Upper lobe of right lung (tissue), 1 donor: ENCODE measurements at regions not wholly inside any gene's neighbourhood (a gene's known extent, or its start where the extent isn't known, plus 50 kb on each side); places are given as distances from the start of the nearest gene placed in this dataset.
"Not testable (repeated sequence)": the region's sequence is repeated elsewhere in the genome, so short reads cannot be mapped to it uniquely, and the experiment has no call there.

ENCODE experiments used
- ATAC-seq: fragments of 200-7000 bp; cut with Tn5 transposase; one replicate; pipeline ENCODE4 v1.9.1; 2020; ENCODE audit warnings: mild to moderate bottlenecking, moderate library complexity
- DNase-seq: peaks from one replicate; pipeline ENCODE4 v3.0.0-alpha.2; 2020
- H3K27ac ChIP-seq: fragments of 200-600 bp; one replicate; pipeline ENCODE4 v1.8.0; 2022
- H3K27me3 ChIP-seq: fragments of 200-600 bp; one replicate; pipeline ENCODE4 v1.8.0; 2022; ENCODE audit warnings: mild to moderate bottlenecking
- H3K36me3 ChIP-seq: fragments of 200-600 bp; one replicate; pipeline ENCODE4 v1.8.0; 2022
- H3K4me1 ChIP-seq: fragments of 200-600 bp; one replicate; pipeline ENCODE4 v1.8.0; 2022
- H3K4me3 ChIP-seq: fragments of 200-600 bp; one replicate; pipeline ENCODE4 v1.8.0; 2022; ENCODE audit warnings: mild to moderate bottlenecking
- H3K9me3 ChIP-seq: fragments of 200-600 bp; one replicate; pipeline ENCODE4 v1.8.0; 2022
- intact Hi-C: fragments of 100-400 bp; cut with DNase I; formaldehyde crosslinking; loops from one replicate; pipeline ENCODE4 v1.11.0; 2022
- TF ChIP-seq, protein P1 (sequence below): fragments of 200-600 bp; IDR thresholded peaks from one replicate; pipeline ENCODE4 v1.8.0; 2022; ENCODE audit warnings: antibody characterized with exemption
- donor health status: DM: no; HTN: yes; CAD: no; lungs with severe emphysema.

- ATAC-seq (no peak), DNase-seq (no peak)
- no peaks in the 10 kb centered on the region for H3K36me3 ChIP-seq
- no peaks in the 10 kb centered on the region for H3K4me1 ChIP-seq
- no peak overlapping the region for H3K4me3 ChIP-seq
- H3K27ac ChIP-seq = no peak overlapping the region
- H3K9me3 ChIP-seq = no peaks in the 10 kb centered on the region
- intact Hi-C loops = no loop called here
- TF ChIP-seq, protein P1, sequence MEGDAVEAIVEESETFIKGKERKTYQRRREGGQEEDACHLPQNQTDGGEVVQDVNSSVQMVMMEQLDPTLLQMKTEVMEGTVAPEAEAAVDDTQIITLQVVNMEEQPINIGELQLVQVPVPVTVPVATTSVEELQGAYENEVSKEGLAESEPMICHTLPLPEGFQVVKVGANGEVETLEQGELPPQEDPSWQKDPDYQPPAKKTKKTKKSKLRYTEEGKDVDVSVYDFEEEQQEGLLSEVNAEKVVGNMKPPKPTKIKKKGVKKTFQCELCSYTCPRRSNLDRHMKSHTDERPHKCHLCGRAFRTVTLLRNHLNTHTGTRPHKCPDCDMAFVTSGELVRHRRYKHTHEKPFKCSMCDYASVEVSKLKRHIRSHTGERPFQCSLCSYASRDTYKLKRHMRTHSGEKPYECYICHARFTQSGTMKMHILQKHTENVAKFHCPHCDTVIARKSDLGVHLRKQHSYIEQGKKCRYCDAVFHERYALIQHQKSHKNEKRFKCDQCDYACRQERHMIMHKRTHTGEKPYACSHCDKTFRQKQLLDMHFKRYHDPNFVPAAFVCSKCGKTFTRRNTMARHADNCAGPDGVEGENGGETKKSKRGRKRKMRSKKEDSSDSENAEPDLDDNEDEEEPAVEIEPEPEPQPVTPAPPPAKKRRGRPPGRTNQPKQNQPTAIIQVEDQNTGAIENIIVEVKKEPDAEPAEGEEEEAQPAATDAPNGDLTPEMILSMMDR = no peak
- H3K27me3 ChIP-seq = no peaks in the 10 kb centered on the region
Observed at GRCh38 chr4:137866671-137867070, 334.4 kb upstream of the PCDH18 start.

DNA sequence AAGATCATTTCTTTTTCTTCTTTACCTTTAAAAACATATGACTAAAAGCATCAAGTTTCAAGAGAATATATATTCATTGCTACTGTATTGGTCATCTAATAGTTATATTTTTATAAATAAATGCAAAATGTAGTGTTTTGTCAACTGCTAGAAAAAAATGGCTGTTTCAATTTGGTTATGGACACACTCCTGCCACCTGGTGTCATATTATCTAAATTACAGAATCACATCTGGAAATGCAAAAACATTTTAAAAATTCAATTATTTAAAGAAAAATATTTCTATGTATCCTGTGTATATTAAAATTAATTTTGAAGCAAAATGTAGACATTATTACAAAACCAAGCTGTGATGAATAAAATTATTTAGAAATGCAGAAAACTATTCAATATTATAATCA is 329.4 kb upstream of the PCDH18 start:
- H3K27ac ChIP-seq = no peak overlapping the region
- H3K36me3 ChIP-seq = no peaks in the 10 kb centered on the region
- no peaks in the 10 kb centered on the region for H3K9me3 ChIP-seq
- TF ChIP-seq, protein P1 = peak; percentile 53
- no peaks in the 10 kb centered on the region for H3K4me1 ChIP-seq
- intact Hi-C loops = no loop called here
- ATAC-seq = no peak
- H3K27me3 ChIP-seq = no peaks in the 10 kb centered on the region
- DNase-seq = no peak
- H3K4me3 ChIP-seq = no peak overlapping the region

GRCh38 chr4:137853424-137853823 is 321.1 kb upstream of the PCDH18 start:
- intact Hi-C loops = no loop called here
- no peak overlapping the region for H3K4me3 ChIP-seq
- TF ChIP-seq, protein P1 = no peak
- DNase-seq = no peak
- H3K36me3 ChIP-seq = no peaks in the 10 kb centered on the region
- no peak overlapping the region for H3K27ac ChIP-seq
- ATAC-seq = no peak
- H3K4me1 ChIP-seq = no peaks in the 10 kb centered on the region
- H3K9me3 ChIP-seq = no peaks in the 10 kb centered on the region
- no peaks in the 10 kb centered on the region for H3K27me3 ChIP-seq

GRCh38 chr4:137852326-137852725 is 320.0 kb upstream of the PCDH18 start:
- ATAC-seq (no peak), DNase-seq (no peak)
- intact Hi-C loops = no loop called here
- H3K4me1 ChIP-seq = no peaks in the 10 kb centered on the region
- H3K27me3 ChIP-seq = no peaks in the 10 kb centered on the region
- H3K36me3 ChIP-seq = no peaks in the 10 kb centered on the region
- TF ChIP-seq, protein P1 = no peak
- H3K4me3 ChIP-seq = no peak overlapping the region
- H3K9me3 ChIP-seq = no peaks in the 10 kb centered on the region
- no peak overlapping the region for H3K27ac ChIP-seq

DNA sequence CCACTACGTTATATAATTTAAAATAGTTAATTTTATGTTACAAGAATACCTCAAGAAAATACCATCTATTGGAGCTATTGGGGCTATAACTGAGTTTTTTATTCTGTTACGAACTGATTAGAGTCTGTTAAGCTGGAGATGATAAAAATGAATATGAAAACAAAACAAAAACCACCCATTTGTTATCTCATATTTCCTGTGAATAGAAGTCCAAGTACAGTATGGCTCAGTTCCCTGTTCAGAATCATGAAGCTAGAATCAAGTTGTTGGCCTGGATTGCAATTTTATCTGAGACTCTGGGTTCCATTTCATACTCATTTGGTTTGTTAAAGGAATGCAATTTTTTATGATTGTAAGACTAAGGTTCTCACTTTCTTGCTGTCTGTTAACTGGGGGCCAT is 319.1 kb upstream of the PCDH18 start:
- Histone ChIP-seq H3K4me3 (no peak overlapping the region), H3K9me3 (no peaks in the 10 kb centered on the region), H3K36me3 (no peaks in the 10 kb centered on the region), H3K27me3 (no peaks in the 10 kb centered on the region), H3K27ac (no peak overlapping the region), H3K4me1 (no peaks in the 10 kb centered on the region)
- no peak for ATAC-seq
- DNase-seq = no peak
- TF ChIP-seq, protein P1 = no peak
- intact Hi-C loops = no loop called here

DNA sequence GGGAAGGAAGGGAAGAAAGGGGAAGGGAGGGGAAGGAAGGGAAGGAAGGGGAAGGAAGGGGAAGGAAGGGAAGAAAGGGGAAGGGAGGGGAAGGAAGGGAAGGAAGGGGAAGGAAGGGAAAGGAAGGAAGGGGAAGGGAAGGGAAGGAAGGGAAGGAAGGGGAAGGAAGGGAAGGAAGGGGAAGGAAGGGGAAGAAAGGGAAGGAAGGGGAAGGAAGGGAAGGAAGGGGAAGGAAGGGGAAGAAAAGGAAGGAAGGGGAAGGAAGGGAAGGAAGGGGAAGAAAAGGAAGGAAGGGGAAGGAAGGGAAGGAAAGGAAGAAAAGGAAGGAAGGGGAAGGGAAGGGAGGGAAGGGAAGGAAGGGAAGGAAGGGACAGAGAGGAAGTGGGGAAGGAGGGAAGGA is 295.7 kb upstream of the PCDH18 start:
- DNase-seq, intact Hi-C loops, ATAC-seq, H3K27me3 ChIP-seq, H3K36me3 ChIP-seq, H3K4me1 ChIP-seq, H3K4me3 ChIP-seq, H3K9me3 ChIP-seq, H3K27ac ChIP-seq: not testable (repeated sequence)
